GM18517 (cell line): ENCODE measurements at regions not wholly inside any gene's neighbourhood (a gene's known extent, or its start where the extent isn't known, plus 50 kb on each side); places are given as distances from the start of the nearest gene placed in this dataset.
"Not testable (repeated sequence)": the region's sequence is repeated elsewhere in the genome, so short reads cannot be mapped to it uniquely, and the experiment has no call there.

Experiments
- ATAC-seq: cut with Tn5 transposase; IDR thresholded peaks from one replicate; pipeline ENCODE4 v1.9.1; 2021; ENCODE audit warnings: mild to moderate bottlenecking, moderate library complexity; ENCODE audit not compliant: unreplicated experiment

DNA sequence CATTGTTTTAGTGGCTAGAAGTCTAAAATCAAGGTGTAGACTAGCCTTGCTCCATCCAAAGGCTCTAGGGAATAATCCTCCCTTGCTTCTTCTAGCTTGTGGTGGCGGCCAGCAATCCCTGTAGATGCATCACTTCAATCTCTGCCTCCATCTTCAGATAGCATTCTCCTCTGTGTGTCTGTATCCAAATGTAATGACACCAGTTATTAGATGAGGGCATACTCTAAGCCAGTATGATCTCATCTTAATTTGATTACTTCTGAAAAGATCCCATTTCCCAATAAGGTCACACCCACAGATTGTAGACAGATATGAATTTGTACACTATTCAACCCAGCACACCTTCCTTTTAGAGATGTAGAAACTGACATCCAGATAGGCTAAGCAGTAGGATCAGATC, 334.5 kb upstream of the KCNMB2 start:
- no peak for ATAC-seq

- no peak for ATAC-seq
Observed at GRCh38 chr3:178202194-178202593, 334.0 kb upstream of the KCNMB2 start.

DNA sequence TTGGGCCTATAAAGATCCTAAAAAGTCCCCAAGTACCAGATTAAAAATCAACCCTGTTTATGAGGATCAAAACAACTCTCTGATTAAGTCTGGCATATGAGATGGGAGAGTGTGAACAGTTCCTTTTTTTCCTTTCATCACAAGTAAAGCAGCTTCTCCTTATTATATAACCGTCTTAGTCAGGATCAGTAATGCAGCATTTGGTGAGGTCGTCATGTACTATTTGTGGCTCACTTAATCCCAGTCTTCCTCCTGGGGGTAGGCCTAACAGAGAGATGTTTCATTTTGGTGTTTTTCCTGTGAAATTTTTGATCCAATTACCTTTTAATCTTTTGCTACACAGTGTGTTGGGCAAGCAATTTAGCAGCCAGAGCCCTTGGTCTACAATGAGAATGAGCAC, 333.1 kb upstream of the KCNMB2 start:
- no peak for ATAC-seq

- ATAC-seq: no peak
Observed at GRCh38 chr3:178203650-178204049, 332.6 kb upstream of the KCNMB2 start.

- ATAC-seq: no peak
Observed at GRCh38 chr3:178205740-178206139, 330.5 kb upstream of the KCNMB2 start.

GRCh38 chr3:178206521-178206920, 329.7 kb upstream of the KCNMB2 start:
- no peak for ATAC-seq

DNA sequence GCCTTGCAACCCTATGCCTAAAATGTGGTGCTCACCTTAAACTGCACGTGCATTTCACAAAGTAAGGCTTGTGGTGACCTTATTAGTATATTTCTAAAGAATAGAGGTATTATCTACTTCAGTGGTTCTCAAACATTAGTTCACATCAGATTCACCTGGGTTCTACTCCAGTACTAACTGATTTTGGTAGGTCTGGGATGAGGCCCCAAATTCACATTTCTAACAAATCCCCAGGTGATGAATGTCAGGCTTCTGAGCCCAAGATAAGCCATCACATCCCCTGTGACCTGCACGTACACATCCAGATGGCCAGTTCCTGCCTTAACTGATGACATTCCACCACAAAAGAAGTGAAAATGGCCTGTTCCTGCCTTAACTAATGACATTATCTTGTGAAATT, 329.1 kb upstream of the KCNMB2 start:
- not testable (repeated sequence) for ATAC-seq

DNA sequence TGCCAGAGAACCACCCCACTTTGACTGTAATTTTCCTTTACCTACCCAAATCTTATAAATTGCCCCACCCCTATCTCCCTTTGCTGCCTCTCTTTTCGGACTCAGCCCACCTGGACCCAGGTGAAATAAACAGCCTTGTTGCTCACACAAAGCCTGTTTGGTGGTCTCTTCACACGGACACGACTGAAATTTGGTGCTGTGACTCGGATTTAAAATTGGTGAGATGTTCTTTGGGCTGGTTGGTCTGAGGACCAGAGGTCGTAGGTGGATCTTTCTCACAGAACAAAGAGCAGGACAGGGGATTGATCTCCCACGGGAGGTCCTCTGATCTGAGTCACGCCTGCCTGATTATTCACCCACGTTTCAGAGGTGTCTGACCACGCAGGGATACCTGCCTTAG, 328.6 kb upstream of the KCNMB2 start:
- not testable (repeated sequence) for ATAC-seq

GRCh38 chr3:178209116-178209515, 327.1 kb upstream of the KCNMB2 start:
- not testable (repeated sequence) for ATAC-seq

DNA sequence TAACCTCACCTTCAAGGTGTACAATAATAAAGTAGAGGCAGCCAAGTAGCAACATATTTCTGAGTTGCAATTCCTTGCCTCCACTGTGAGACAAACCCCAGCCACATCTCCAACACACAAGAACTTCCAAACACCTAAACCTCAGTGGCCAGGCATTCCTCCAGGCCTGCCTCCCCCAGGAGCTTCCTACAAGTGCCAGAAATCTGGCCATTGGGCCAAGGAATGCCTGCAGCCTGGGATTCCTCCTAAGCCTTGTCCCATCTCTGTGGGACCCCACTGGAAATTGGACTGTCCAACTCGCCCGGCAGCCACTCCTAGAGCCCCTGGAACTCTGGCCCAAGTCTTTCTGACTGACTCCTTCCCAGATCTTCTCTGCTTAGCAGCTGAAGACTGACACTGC, 326.6 kb upstream of the KCNMB2 start:
- ATAC-seq: not testable (repeated sequence)

GRCh38 chr3:178211086-178211485, 325.1 kb upstream of the KCNMB2 start:
- ATAC-seq: not testable (repeated sequence)

DNA sequence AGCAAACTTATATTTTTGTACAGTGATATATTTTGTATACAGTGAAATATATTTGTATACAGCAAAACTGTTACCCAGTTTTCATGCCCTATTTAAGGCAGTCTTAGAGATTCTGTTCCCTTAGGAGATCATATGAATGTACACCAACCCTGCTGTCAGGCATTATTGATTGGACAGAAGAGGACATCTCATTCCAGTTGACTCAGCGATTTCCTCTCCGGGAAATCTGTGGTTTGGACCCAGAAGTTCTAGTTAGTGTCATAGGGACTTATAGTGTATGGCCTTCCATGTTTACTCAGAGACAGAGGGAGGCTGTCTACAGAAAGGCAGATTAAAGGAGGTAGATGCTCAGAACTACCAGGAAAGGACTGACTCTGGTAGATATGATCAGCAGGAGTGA, 318.8 kb upstream of the KCNMB2 start:
- no peak for ATAC-seq

- ATAC-seq: no peak
Observed at GRCh38 chr3:178218231-178218630, 318.0 kb upstream of the KCNMB2 start.

DNA sequence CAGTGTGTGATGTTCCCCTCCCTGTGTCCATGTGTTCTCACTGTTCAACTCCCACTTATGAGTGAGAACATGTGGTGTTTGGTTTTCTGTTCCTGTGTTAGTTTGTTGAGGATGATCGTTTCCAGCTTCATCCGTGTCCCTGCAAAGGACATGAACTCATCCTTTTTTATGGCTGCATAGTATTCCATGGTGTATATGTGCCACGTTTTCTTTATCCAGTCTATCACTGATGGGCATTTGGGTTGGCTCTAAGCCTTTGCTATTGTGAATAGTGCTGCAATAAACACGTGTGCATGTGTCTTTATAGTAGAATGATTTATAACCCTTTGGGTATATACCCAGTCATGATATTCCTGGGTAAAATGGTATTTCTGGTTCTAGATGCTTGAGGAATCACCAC, 316.6 kb upstream of the KCNMB2 start:
- ATAC-seq: not testable (repeated sequence)

GRCh38 chr3:178223876-178224275, 312.4 kb upstream of the KCNMB2 start:
- no peak for ATAC-seq

DNA sequence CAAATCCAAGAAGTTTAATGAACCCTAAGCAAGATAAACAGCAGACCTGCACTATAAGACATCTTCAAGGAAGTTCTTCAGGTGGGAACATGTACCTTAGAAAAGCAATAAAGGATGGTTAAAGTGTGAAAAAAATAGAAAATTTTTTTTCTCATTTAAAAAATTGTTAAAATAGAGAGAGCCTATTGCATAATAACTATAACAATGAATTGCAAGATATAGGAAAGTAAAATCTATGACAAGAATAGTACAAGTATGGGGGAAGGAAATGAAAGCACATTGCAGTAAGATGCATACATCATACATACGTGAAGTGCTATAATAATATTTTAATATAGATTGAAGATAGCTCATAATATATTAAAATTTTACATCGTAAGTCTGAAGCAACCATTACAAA, 310.1 kb upstream of the KCNMB2 start:
- ATAC-seq: no peak

DNA sequence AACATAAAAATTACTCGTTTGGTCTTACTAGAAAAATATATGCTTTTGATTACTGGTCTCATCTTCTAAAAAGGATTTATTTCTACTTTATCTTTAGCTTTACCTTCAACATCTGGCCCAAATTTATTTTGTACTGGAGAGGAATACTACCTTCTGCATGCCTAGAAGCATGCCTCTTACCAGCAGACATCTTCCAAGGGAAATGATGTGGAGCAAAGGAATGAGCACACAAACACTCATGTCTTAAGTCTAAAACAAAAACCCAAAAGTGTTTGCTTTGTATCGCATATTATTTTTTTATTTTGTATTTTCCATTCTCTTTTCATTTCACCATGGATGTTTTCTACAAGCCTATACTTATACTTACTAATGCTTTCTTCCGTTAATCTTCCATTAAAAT, 304.6 kb upstream of the KCNMB2 start:
- ATAC-seq: no peak

GRCh38 chr3:178233371-178234071, 302.7 kb upstream of the KCNMB2 start:
- no peak for ATAC-seq

GRCh38 chr3:178236555-178237277, 299.5 kb upstream of the KCNMB2 start:
- ATAC-seq: no peak

GRCh38 chr3:178238179-178238578, 298.1 kb upstream of the KCNMB2 start:
- ATAC-seq: no peak

- ATAC-seq: no peak
Observed at GRCh38 chr3:178244733-178245709, 291.2 kb upstream of the KCNMB2 start.
